ENCODE measurements at regions not wholly inside any gene's neighbourhood (a gene's known extent, or its start where the extent isn't known, plus 50 kb on each side); places are given as distances from the start of the nearest gene placed in this dataset.

DNA sequence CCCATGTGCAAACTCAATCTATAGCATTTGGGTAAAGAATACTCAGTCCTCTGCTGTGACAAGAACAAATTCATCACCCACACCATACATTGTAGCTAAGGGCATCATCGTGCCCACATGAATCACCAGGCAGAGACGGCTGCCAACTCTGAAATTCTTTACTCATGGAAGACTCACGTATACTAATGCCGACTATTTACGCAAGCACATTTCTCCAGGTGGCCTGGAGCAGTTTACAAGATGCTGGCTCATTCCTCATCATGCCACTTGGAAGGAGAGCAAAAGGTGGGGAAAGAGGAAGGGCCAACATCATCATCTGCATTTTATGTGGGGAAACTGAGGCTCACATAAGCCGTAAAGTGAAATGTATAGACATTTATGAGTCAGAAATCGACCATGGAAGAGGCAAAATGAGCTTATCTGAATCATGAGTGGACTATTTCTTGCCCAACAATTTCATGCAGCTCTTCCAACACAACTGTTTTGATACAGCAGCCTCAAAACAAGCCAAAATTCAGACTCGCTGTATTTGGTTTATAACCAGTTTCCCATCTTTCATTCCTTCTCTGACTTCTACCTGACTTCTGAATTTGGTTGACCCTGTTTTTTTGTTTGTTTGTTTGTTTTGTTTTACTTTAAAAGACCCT, 213.9 kb upstream of the SERP2 start:
- no peaks in the 10 kb centered on the region for H3K9me3 ChIP-seq (ENCODE audit: insufficient read depth in 2 of 2, low read depth in 1 of 2, low read length in 1 of 2)
- H3K23me2 ChIP-seq (ENCODE audit: low read depth, low read length): no peaks in the 10 kb centered on the region
- H4K91ac ChIP-seq (replicated peaks; ENCODE audit: insufficient read length, low read length): no peak overlapping the region
- no peak overlapping the region for H4K8ac ChIP-seq (ENCODE audit: extremely low read depth, insufficient read depth, low read length)
- no peak overlapping the region for H3K27ac ChIP-seq (ENCODE audit: low read depth, low read length)
- no peaks in the 10 kb centered on the region for H4K20me1 ChIP-seq (replicated peaks in 1 of 2; ENCODE audit: control insufficient read depth in 1 of 2, insufficient read depth in 2 of 2, low read length in 2 of 2)
- H3K18ac ChIP-seq (ENCODE audit: extremely low read depth, low read length): no peak overlapping the region
- no peak overlapping the region for H3K14ac ChIP-seq (ENCODE audit: insufficient read length)
- no peak overlapping the region for H3K23ac ChIP-seq (ENCODE audit: insufficient read length)
- no peak overlapping the region for H2AK5ac ChIP-seq (ENCODE audit: low read depth, low read length)
- no peaks in the 10 kb centered on the region for H3K36me3 ChIP-seq (ENCODE audit: control insufficient read depth in 2 of 4, insufficient read depth in 4 of 4, low read length in 3 of 4)
- H3K4ac ChIP-seq (replicated peaks; ENCODE audit: insufficient read length, low read depth, low read length): no peak overlapping the region
- ChIA-PET POLR2A (ENCODE audit: partially characterized antibody) (interaction anchor here (0.6 kb wide), 1 partner anchor 1309 kb away, joined by 3 read pairs; no protein-coding TSS in a partner anchor), CTCF (ENCODE audit: partially characterized antibody) (interaction anchor here (0.9 to 1.5 kb wide), 3 partner anchors 13 to 277 kb away, joined by 3 to 4 read pairs (median 4); no protein-coding TSS in a partner anchor)
- H3K9ac ChIP-seq (replicated peaks in 1 of 4; ENCODE audit: extremely low read depth in 1 of 4, low read depth in 3 of 4, low read length in 3 of 4): no peak overlapping the region
- no peak overlapping the region for H2BK15ac ChIP-seq (ENCODE audit: low read length)
- H3K27me3 ChIP-seq (replicated peaks in 1 of 4; ENCODE audit: control insufficient read depth in 3 of 4, extremely low read depth in 1 of 4, insufficient read depth in 3 of 4, low read length in 3 of 4): no peaks in the 10 kb centered on the region
- no peaks in the 10 kb centered on the region for H3K79me1 ChIP-seq (ENCODE audit: low read depth, low read length)
- H3K4me2 ChIP-seq (ENCODE audit: insufficient read depth in 1 of 2, low read depth in 2 of 2, low read length in 2 of 2): no peak overlapping the region
- H2BK120ac ChIP-seq (replicated peaks; ENCODE audit: low read depth, low read length): no peak overlapping the region
- H3K4me3 ChIP-seq (ENCODE audit: extremely low read depth in 1 of 4, insufficient read depth in 2 of 4, low read depth in 3 of 4, low read length in 4 of 4): no peak overlapping the region
- H3K79me2 ChIP-seq (ENCODE audit: control insufficient read depth in 1 of 2, insufficient read depth in 2 of 2, low read length in 2 of 2): no peaks in the 10 kb centered on the region
- no peak overlapping the region for H2BK20ac ChIP-seq (ENCODE audit: low read length)
- H2BK5ac ChIP-seq (ENCODE audit: low read depth, low read length): no peak overlapping the region
- no peak overlapping the region for H2AFZ ChIP-seq (ENCODE audit: low read length)
- H4K5ac ChIP-seq (ENCODE audit: insufficient read length, low read depth, low read length): no peak overlapping the region
- H2BK12ac ChIP-seq (ENCODE audit: low read depth, low read length): no peak overlapping the region
- FAIRE-seq (no peak), DNase-seq (ENCODE audit: low read depth in 1 of 2, low spot score in 2 of 2) (no peak)
- peaks cover 0 to 7% (median 0%) of the 10 kb centered on the region in 4 experiments; a peak in 3 of 7 replicates for H3K4me1 ChIP-seq (replicated peaks in 1 of 4; ENCODE audit: control insufficient read depth in 3 of 4, insufficient read depth in 4 of 4, low read length in 3 of 4)
- 80% methylated on average over 8 of the region's 8 CpGs; no CpG with 5 or more reads in 1 of the 2 experiments for WGBS, 2 experiments (ENCODE audit: extremely low coverage in 1 of 2, insufficient coverage in 1 of 2, insufficient read length in 1 of 2, insufficient replicate concordance in 2 of 2, low coverage in 1 of 2, low lambda C conversion rate in 2 of 2, missing lambda C conversion rate in 1 of 2)
- H3K56ac ChIP-seq (replicated peaks; ENCODE audit: insufficient read length, low read depth, low read length): no peak overlapping the region
- TF ChIP-seq SUZ12 (IDR thresholded peaks at IDR 0.05; ENCODE audit: low read length) (no peak), TCF12 (IDR thresholded peaks at IDR 0.05; ENCODE audit: low read depth, low read length) (no peak), RAD21 (IDR thresholded peaks at IDR 0.05 in 1 of 2, conservative IDR thresholded peaks at IDR 0.05 in 1 of 2; ENCODE audit: low read depth in 2 of 2, low read length in 2 of 2) (no peak), SP2 (IDR thresholded peaks at IDR 0.05; ENCODE audit: low read length) (no peak), SAP30 (IDR thresholded peaks at IDR 0.05; ENCODE audit: insufficient read depth, insufficient replicate concordance, low read length) (no peak), RXRA (IDR thresholded peaks at IDR 0.05; ENCODE audit: insufficient read depth, low read depth, low read length) (no peak), SIX5 (IDR thresholded peaks at IDR 0.05; ENCODE audit: low read depth, low read length) (no peak), CEBPB (IDR thresholded peaks at IDR 0.05; ENCODE audit: low read depth, low read length) (no peak), POLR2AphosphoS5 (IDR thresholded peaks at IDR 0.05; ENCODE audit: low read depth, low read length) (no peak), KDM5A (IDR thresholded peaks at IDR 0.05; ENCODE audit: low read length) (no peak), BRCA1 (IDR thresholded peaks at IDR 0.05; ENCODE audit: low read depth, low read length) (no peak), NRF1 (IDR thresholded peaks at IDR 0.05; ENCODE audit: low read depth, low read length) (no peak), SIRT6 (IDR thresholded peaks at IDR 0.05; ENCODE audit: low read length) (no peak), SIN3A (conservative IDR thresholded peaks at IDR 0.05 in 1 of 2, IDR thresholded peaks at IDR 0.05 in 1 of 2; ENCODE audit: low read depth in 1 of 2, low read length in 2 of 2) (no peak)
